Astrocyte (in vitro differentiated cells and primary cell): ENCODE measurements at regions not wholly inside any gene's neighbourhood (a gene's known extent, or its start where the extent isn't known, plus 50 kb on each side); places are given as distances from the start of the nearest gene placed in this dataset.

Source experiments
- EZH2 ChIP-seq: IDR thresholded peaks from 2 replicates; pipeline ENCODE4 v1.6.1; 2012; ENCODE audit warnings: mild to moderate bottlenecking, low read length, inconsistent platforms; ENCODE audit not compliant: insufficient read depth
- TF ChIP-seq, protein P1 (sequence below): IDR thresholded peaks from 2 replicates; pipeline ENCODE4 v1.5.1; 2011; ENCODE audit warnings: low read depth, mild to moderate bottlenecking, inconsistent platforms, low read length, moderate library complexity; ENCODE audit not compliant: insufficient read depth

DNA sequence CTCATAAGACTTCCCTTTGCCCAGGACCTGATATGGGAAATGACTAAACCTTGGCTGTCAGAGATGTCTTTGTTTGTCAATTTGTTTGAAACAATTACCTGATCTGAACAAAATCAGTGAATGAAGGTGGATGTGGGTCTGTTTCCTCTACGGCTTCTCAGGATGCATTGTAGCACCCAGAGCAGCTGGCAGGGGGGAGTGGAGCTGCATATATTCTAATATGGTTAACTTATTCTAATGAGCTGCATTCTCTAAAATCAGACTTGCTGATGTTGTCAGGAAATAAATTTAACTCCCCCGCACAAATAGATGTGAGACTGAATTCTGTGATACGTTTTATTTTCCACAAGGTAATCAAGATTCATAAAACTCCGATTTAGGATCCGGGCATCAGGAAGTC lies 665.4 kb downstream of the MAT2B start:
- TF ChIP-seq, protein P1, sequence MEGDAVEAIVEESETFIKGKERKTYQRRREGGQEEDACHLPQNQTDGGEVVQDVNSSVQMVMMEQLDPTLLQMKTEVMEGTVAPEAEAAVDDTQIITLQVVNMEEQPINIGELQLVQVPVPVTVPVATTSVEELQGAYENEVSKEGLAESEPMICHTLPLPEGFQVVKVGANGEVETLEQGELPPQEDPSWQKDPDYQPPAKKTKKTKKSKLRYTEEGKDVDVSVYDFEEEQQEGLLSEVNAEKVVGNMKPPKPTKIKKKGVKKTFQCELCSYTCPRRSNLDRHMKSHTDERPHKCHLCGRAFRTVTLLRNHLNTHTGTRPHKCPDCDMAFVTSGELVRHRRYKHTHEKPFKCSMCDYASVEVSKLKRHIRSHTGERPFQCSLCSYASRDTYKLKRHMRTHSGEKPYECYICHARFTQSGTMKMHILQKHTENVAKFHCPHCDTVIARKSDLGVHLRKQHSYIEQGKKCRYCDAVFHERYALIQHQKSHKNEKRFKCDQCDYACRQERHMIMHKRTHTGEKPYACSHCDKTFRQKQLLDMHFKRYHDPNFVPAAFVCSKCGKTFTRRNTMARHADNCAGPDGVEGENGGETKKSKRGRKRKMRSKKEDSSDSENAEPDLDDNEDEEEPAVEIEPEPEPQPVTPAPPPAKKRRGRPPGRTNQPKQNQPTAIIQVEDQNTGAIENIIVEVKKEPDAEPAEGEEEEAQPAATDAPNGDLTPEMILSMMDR, result no peak
- TF ChIP-seq EZH2, result no peak
